OCI-LY7 (cell line): ENCODE measurements at regions not wholly inside any gene's neighbourhood (a gene's known extent, or its start where the extent isn't known, plus 50 kb on each side); places are given as distances from the start of the nearest gene placed in this dataset.
"Not testable (repeated sequence)": the region's sequence is repeated elsewhere in the genome, so short reads cannot be mapped to it uniquely, and the experiment has no call there.

Source experiments
- CTCF ChIP-seq: fragments of 200-600 bp; sonication (generic); conservative IDR thresholded peaks from 2 replicates; pipeline ENCODE4 v1.5.1; 2014; ENCODE audit warnings: mild to moderate bottlenecking, antibody characterized with exemption, low read length, moderate library complexity, mixed read lengths
- EZH2phosphoT487 ChIP-seq: fragments of 200-600 bp; sonication (generic); IDR thresholded peaks from 2 replicates; pipeline ENCODE4 v1.6.1; 2018; ENCODE audit warnings: low read depth, borderline replicate concordance, mild to moderate bottlenecking, mixed run types, antibody characterized with exemption, low read length, moderate library complexity, mixed read lengths

GRCh38 chrX:4613651-4614050 is 900.2 kb upstream of the PRKX start:
- not testable (repeated sequence) for TF ChIP-seq CTCF, EZH2phosphoT487
